SK-MEL-5 (cell line): ENCODE measurements at regions not wholly inside any gene's neighbourhood (a gene's known extent, or its start where the extent isn't known, plus 50 kb on each side); places are given as distances from the start of the nearest gene placed in this dataset.
"Not testable (repeated sequence)": the region's sequence is repeated elsewhere in the genome, so short reads cannot be mapped to it uniquely, and the experiment has no call there.

Source experiments
- DNase-seq: peaks from one replicate; pipeline ENCODE4 v3.0.0-alpha.2; 2016; ENCODE audit warnings: low read depth, low spot score
- in situ Hi-C: cut with HindIII; loops from 2 replicates; pipeline ENCODE4 v1.10.0; 2016; ENCODE audit warnings: low sequenced_read_pairs, high pct_unique_total_duplicates, low pct_unique_long_range_greater_than_20kb

DNA sequence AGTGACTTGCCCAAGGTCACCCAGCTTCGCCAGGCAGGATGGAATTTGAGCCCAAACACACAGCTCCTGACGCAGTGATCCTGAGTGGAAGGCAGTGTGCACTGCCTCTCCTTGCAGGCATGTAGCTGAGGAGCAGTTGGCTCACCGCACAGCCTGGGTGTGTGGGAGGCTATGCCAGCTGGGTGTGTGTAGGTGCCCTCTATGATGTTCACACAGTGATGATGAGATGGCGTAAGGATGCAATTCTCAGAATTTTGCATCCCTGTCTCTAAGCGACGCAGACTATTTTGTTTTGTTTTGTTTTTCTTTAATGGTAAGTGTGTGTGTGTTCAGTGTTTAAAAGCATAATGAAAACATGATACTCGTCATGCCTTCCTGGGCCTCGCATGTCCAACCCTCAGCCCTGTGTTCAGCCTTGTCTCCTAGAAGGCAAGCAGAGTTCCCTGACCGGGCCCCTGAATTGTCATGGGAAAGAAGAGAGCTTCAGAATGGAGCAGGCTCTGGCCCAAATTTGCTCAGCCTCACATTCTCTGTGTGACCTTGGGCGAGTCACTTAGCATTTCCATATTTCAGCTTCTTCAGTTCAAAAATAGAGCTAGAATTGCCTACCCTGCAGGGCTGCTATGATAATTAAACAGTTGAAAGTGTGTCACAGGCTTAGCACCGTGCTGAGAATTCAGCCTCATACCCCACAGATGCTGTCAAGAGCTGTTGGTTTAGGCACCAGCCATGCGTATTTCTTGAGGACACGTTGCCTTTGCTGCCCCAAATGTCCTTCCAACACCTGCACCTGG is 603.6 kb upstream of the RAB6C start:
- DNase-seq = no peak
- in situ Hi-C loops = no loop called here

DNA sequence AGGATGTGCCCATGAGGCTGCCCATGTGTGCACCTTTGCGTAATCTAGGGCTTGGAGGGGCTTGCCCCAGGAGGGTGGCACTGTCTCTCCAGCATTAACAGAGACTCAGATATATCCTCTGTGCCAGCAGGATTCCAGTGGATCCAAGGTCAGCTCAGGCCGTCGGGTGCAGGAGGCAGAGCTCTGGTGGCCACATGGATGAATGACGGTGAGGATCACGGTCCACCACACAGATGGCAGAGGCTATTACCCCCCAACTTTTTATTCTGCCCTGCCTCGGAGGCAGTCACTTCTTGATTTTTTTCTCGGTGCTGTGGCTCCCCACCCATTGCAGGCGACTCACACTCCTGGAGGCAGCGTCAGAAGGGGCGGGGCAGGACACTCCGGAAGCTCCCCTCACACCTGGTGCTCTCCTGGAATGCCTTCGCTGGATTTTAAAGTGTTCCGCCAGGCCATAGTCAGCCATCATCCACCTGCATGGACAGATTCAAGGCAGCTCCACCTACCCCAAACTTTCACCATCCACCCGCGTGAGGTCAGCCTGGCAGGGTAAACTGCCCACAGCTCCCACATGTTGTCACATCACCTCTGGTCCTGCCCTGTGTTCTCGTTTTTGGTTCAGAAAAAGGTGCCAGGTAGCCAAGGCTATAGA is 602.9 kb upstream of the RAB6C start:
- in situ Hi-C loops = no loop called here
- DNase-seq = no peak

GRCh38 chr2:129377078-129377469 is 602.4 kb upstream of the RAB6C start:
- in situ Hi-C loops = no loop called here
- DNase-seq = no peak

- in situ Hi-C loops = no loop called here
Observed at GRCh38 chr2:129378186-129378585, 601.3 kb upstream of the RAB6C start.

DNA sequence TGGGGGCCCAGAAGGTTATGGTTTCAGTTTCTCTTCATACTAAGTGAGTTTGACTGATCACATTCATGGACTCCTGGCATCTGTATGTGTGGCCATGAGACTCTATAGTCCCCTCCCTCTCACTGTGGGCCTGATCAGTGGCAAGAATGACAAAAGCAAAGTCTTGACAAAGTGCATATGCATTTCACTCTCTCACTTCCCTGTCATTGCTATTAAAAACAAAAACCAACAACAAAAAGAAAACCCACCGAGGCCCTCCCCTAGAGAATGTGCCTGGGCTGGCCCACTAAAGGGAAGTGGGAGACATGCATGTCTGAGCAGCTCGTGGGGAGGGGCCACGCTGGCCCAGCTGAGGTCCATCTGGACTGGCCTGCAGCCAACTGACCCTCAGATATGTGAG is 600.1 kb upstream of the RAB6C start:
- no peak for DNase-seq
- in situ Hi-C loops = no loop called here

More at GRCh38 chr2:129378186-129378585, 601.3 kb upstream of the RAB6C start:
- DNase-seq = no peak

- no peak for DNase-seq
- in situ Hi-C loops = no loop called here
Observed at GRCh38 chr2:129381789-129382188, 597.7 kb upstream of the RAB6C start.

- no peak for DNase-seq
- in situ Hi-C loops = no loop called here
Observed at GRCh38 chr2:129388870-129389269, 590.6 kb upstream of the RAB6C start.

- in situ Hi-C loops = no loop called here
- no peak for DNase-seq
Observed at GRCh38 chr2:129393816-129394215, 585.6 kb upstream of the RAB6C start.

DNA sequence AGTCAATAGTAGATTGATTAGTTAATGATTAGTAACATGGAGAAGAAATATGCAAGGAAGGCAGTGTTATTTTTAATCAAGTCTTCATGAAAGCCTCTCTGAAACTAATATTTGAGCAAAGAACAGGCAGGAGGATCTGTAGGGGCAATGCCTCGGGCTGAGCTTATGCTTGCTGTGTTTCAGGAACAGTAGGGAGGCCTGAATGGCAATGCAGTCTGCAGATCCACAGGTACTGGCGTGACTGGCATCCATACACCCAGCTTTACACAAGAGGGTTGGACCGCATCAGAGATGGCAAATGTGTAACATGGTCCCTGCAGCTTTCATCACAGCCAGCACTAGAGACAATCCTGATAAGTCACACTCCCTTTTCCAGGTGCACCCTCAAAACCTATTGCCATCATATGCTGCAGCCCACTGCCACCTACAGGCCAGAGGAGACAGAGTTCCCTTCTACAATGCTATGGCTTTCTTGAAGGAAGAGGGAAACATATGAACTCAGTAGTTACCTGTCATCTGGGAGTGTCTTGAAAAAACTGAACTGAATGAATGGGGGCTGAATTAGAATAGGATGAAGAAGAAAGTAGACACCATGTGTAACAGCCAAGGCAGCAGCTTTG is 582.4 kb upstream of the RAB6C start:
- DNase-seq = peak; percentile 48
- in situ Hi-C loops = no loop called here

- DNase-seq = no peak
- in situ Hi-C loops = no loop called here
Observed at GRCh38 chr2:129400826-129401225, 578.6 kb upstream of the RAB6C start.

- in situ Hi-C loops = no loop called here
- DNase-seq = no peak
Observed at GRCh38 chr2:129402076-129402475, 577.4 kb upstream of the RAB6C start.

GRCh38 chr2:129404000-129404685 is 575.3 kb upstream of the RAB6C start:
- in situ Hi-C loops = no loop called here
- no peak for DNase-seq

DNA sequence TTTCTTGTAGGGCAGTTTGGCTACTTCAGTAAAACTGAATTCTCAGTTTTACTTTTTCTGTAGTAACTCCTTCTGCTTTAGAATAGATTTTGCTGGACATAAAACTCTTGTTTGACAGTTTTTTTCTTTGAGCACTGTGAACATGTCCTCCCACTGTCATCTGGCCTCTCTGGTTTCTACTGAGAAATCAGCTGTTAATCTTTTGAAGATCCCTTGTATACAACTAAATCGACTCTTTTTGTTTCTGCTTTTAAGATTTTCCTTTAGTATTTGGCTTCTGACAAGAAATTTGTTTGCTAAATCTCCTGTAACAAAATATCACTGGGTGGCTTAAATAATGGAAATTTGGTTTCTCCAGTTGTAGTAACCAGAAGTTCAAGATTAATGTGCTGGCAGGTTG is 570.9 kb upstream of the RAB6C start:
- in situ Hi-C loops = no loop called here
- DNase-seq = no peak

DNA sequence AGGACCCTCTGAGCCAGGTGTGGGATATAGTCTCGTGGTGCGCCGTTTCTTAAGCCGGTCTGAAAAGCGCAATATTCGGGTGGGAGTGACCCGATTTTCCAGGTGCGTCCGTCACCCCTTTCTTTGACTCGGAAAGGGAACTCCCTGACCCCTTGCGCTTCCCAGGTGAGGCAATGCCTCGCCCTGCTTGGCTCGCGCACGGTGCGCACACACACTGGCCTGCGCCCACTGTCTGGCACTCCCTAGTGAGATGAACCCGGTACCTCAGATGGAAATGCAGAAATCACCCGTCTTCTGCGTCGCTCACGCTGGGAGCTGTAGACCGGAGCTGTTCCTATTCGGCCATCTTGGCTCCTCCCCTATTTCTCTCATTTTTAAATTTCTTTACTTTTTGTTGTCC is 562.4 kb upstream of the RAB6C start:
- in situ Hi-C loops, DNase-seq: not testable (repeated sequence)

DNA sequence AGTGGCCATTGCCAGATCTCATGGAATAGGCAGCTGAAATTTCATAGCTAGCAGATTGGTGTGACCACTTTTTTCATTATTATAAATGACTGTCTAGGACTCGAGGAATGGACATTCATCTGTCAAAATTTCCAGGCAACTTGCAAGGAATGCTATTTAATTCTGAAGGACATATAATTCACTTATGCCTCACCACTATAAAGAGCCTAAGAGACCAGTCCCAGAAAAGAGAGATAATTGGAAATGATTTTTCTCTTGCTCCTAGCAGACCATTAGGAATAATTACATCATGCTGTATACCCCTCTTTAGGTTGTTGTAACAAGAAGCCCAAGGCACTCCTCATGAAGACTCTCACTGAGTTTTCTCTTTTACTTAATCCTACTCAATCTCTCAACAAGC is 557.4 kb upstream of the RAB6C start:
- no peak for DNase-seq
- in situ Hi-C loops = no loop called here

GRCh38 chr2:129428086-129428660 is 551.3 kb upstream of the RAB6C start:
- in situ Hi-C loops = no loop called here
- DNase-seq = no peak

- no peak for DNase-seq
- in situ Hi-C loops = no loop called here
Observed at GRCh38 chr2:129430911-129431310, 548.6 kb upstream of the RAB6C start.

DNA sequence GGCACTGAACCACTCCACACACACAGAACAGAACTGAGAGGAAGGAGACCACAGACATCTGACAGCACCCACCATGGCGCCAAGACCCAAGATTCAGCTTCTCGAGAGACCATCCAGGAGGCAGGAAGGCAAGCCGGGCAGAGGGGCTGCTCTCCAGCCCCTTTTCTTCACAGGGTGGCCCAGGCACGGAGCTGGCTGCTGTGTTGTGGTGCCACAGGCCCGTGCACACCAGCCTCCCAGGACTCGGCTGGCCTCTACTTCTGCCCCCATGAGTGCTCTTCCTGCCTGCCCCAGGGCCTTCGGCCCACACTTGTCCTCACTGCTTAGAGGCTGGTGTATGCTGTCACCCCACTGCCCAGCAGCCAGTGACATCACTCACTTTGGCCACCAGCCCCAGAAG is 547.6 kb upstream of the RAB6C start:
- DNase-seq = no peak
- in situ Hi-C loops = no loop called here
